GM19324 (cell line): ENCODE measurements at regions not wholly inside any gene's neighbourhood (a gene's known extent, or its start where the extent isn't known, plus 50 kb on each side); places are given as distances from the start of the nearest gene placed in this dataset.
"Not testable (repeated sequence)": the region's sequence is repeated elsewhere in the genome, so short reads cannot be mapped to it uniquely, and the experiment has no call there.

ENCODE experiments used
- ATAC-seq: cut with Tn5 transposase; IDR thresholded peaks from one replicate; pipeline ENCODE4 v1.9.1; 2021; ENCODE audit warnings: mild to moderate bottlenecking, moderate library complexity; ENCODE audit not compliant: unreplicated experiment, low FRiP score

- ATAC-seq = no peak
Measured at GRCh38 chr10:64358907-64359306, 837.7 kb downstream of the REEP3 start.

GRCh38 chr10:64360240-64360639 is 839.0 kb downstream of the REEP3 start:
- ATAC-seq = not testable (repeated sequence)

GRCh38 chr10:64363687-64364086 is 842.5 kb downstream of the REEP3 start:
- ATAC-seq = no peak

- no peak for ATAC-seq
Measured at GRCh38 chr10:64365663-64366062, 844.5 kb downstream of the REEP3 start.

- ATAC-seq = no peak
Measured at GRCh38 chr10:64368298-64368697, 847.1 kb downstream of the REEP3 start.

- no peak for ATAC-seq
Measured at GRCh38 chr10:64369885-64370773, 848.9 kb downstream of the REEP3 start.

- ATAC-seq = no peak
Measured at GRCh38 chr10:64374346-64374745, 853.1 kb downstream of the REEP3 start.

GRCh38 chr10:64376167-64376566 is 855.0 kb downstream of the REEP3 start:
- no peak for ATAC-seq

GRCh38 chr10:64379898-64380297 is 858.7 kb downstream of the REEP3 start:
- no peak for ATAC-seq

GRCh38 chr10:64385355-64385754 is 864.2 kb downstream of the REEP3 start:
- no peak for ATAC-seq

GRCh38 chr10:64394744-64395143 is 873.5 kb downstream of the REEP3 start:
- ATAC-seq = no peak

- ATAC-seq = no peak
Measured at GRCh38 chr10:64396105-64396708, 875.0 kb downstream of the REEP3 start.

- ATAC-seq = no peak
Measured at GRCh38 chr10:64397125-64397524, 875.9 kb downstream of the REEP3 start.

- ATAC-seq = no peak
Measured at GRCh38 chr10:64408391-64409183, 887.4 kb downstream of the REEP3 start.

GRCh38 chr10:64409349-64409748 is 888.1 kb downstream of the REEP3 start:
- no peak for ATAC-seq

GRCh38 chr10:64416011-64416410 is 894.8 kb downstream of the REEP3 start:
- no peak for ATAC-seq

- ATAC-seq = no peak
Measured at GRCh38 chr10:64419461-64419860, 898.3 kb downstream of the REEP3 start.

GRCh38 chr10:64426745-64427144 is 905.5 kb downstream of the REEP3 start:
- no peak for ATAC-seq

- ATAC-seq = no peak
Measured at GRCh38 chr10:64430690-64431323, 909.6 kb downstream of the REEP3 start.

- not testable (repeated sequence) for ATAC-seq
Measured at GRCh38 chr10:64441872-64442271, 920.7 kb downstream of the REEP3 start.

GRCh38 chr10:64444163-64444562 is 923.0 kb downstream of the REEP3 start:
- ATAC-seq = no peak
